CD4-positive, alpha-beta T cell treated with Interleukin-15 for 1 hour (primary cell): ENCODE measurements at regions not wholly inside any gene's neighbourhood (a gene's known extent, or its start where the extent isn't known, plus 50 kb on each side); places are given as distances from the start of the nearest gene placed in this dataset.
"Not testable (repeated sequence)": the region's sequence is repeated elsewhere in the genome, so short reads cannot be mapped to it uniquely, and the experiment has no call there.

Source experiments
- DNase-seq: peaks from one replicate; pipeline ENCODE4 v3.0.0-alpha.2; 2020

GRCh38 chr2:83364264-83364663 lies 1094.8 kb downstream of the SUCLG1 start:
- DNase-seq = no peak

- DNase-seq = not testable (repeated sequence)
These were observed 1095.9 kb downstream of the SUCLG1 start for GRCh38 chr2:83363138-83363537.

- DNase-seq = no peak
These were observed 1099.7 kb downstream of the SUCLG1 start for GRCh38 chr2:83359336-83359735.

GRCh38 chr2:83342860-83343329 lies 1116.2 kb downstream of the SUCLG1 start:
- DNase-seq = no peak

- DNase-seq = no peak
These were observed 1118.7 kb downstream of the SUCLG1 start for GRCh38 chr2:83340424-83340823.

DNA sequence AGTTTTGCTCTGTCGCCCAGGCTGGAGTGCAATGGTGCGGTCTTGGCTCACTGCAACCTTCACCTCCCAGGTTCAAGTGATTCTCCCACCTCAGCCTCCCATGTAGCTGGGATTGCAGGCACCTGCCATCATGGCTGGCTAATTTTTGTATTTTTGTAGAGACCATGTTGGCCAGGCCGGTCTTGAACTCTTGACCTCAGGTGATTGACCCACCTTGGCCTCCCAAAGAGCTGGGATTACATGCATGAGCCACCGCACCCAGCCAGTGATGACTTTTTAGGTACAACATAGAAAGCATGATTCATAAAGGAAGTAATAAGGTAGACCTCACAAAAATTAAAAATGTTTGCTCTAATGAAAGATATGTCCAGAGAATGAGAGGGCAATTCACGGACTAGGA lies 1119.1 kb downstream of the SUCLG1 start:
- not testable (repeated sequence) for DNase-seq

DNA sequence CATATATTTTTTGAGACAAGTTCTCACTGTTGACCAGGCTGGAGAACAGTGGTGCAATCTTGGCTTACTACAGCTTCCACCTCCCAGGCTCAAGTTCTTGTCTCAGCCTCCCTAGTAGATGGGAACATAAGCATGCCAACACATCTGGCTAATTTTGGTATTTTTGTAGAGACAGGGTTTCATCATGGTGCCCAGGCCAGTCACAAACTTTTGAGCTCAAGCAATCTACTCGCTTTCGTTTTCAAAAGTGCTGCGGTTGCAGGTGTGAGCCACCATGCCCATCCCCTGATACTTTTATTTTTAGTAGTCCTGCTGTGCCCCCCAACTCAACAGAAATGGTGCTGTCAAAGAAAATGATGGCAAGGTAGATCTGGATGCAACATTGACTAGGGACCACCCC lies 1127.3 kb downstream of the SUCLG1 start:
- no peak for DNase-seq

GRCh38 chr2:83323038-83323437 lies 1136.0 kb downstream of the SUCLG1 start:
- no peak for DNase-seq

GRCh38 chr2:83320053-83320452 lies 1139.0 kb downstream of the SUCLG1 start:
- no peak for DNase-seq

DNA sequence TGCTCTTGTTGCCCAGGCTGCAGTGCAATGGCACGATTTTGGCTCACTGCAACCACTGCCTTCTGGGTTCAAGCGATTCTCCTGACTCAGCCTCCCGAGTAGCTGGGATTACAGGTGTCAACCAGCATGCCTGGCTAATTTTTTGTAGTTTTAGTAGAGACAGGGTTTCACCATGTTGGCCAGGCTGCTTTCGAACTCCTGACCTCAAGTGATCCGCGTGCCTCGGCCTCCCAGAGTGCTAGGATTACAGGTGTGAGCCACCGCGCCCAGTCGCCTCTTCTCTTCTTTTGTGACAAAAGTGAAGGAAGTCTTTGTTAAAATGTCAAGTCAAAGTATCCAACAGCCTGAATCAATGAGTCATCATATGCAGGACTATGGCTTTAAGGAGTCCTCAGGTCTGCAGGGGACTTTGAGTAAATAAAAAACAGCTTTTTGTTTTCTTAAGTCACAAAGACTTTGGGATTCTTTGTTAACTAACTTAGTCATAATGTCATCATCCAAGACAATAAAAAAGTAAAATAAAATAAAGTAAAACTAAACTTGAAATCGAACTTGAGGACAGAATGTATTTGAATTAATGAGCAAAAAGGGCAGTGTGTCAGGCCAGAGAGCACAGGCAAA lies 1153.2 kb downstream of the SUCLG1 start:
- DNase-seq = no peak

DNA sequence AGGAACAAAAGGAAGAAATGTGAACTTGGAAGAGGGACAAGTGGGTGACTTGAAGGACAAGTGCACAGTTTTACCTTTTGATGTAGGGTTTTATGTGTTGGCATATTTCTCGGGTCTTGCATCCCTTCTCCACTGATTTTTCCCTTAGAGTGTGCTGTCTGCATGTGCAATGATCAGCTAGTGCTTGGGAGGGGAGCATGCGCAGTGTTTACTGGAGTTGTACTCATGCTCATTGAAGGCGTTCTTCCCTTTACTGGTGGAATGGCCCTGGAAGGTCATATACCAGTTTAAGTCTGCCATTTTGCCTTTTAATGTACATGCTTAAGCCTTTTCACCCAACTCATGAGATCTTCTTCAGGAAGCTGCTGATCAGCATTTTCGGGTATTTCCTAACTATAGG lies 1168.0 kb downstream of the SUCLG1 start:
- DNase-seq = no peak

DNA sequence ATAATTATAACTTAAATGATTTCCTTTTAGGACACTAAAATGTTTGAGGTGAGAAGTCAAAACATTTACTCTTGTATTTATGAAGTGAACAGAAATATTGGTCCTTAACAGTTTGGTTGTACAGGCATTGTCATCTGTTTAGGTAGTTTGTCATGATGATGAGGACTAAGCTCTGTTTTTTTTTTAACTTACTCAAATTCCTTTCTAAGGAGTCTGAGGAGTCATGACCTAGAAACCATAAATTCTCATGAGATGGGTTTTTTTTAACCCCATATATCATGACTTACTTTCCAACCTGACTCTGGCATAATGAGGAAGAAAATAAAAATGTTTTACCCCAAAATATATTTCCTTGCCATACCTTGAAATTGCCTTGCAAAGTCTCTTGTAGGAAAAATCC lies 1176.2 kb downstream of the SUCLG1 start:
- no peak for DNase-seq

- DNase-seq = no peak
These were observed 1176.9 kb downstream of the SUCLG1 start for GRCh38 chr2:83282043-83282795.

DNA sequence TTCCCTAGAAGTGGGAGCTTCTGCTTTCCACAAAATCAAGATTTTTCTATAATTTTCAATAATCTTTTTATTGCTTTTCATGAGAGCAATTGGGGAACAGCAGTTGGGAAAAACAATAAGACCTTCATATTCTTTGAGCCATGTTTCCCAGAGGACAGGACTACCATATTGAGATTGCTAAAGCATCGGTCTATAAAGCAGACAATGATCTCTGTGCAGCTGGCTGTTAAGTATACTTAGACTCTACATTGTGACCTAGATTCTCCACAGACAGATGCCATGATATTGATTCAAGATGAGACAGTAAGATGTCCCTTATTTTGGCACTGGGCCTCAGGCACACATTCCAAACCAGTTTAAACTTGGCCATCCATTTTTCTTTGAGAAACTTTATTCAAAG lies 1178.7 kb downstream of the SUCLG1 start:
- no peak for DNase-seq

DNA sequence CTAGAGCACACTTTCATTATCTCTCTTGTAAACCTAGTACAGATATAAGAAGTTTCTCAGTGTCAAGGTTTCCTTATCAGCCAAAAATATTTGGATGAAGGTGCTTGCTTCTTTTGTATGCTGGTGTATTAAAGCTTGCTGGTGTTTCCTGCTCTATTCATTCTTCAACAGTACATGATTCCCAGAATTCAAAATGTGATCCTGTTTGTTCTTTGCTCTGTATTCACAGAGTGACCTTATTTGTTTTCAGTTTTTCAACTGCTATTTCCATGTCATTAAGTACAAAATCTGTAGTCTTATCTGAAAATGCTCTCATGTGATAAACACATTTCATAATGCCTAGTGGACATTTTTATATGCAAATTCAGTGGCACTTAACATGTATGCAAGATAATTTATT lies 1185.8 kb downstream of the SUCLG1 start:
- DNase-seq = no peak

DNA sequence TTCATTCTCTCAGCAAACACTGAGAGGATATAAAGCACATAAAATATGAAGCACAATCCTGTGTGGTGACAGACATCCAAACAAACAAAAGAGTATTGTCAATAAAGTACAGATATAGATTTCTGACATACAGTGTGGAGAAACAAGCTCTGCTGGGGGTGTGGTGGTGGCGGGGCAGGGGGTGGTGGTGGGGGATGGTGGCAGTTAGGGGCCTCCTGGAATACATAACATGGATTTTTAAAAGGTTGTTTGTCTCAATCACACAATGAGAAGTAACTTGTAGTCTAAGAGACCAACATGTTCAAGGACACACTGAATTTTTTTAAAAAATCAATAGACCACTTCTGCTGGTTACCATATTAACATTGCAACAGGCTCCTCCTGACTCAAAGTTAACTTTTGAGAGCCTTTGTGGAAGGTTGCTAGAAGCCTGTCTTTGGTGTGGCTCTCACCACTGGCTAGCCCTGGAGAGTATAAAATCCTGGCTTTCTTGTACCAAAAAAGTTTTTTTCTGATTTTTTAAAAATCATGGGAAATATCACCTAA lies 1197.4 kb downstream of the SUCLG1 start:
- DNase-seq = no peak

- DNase-seq = no peak
These were observed 1205.2 kb downstream of the SUCLG1 start for GRCh38 chr2:83253848-83254247.

DNA sequence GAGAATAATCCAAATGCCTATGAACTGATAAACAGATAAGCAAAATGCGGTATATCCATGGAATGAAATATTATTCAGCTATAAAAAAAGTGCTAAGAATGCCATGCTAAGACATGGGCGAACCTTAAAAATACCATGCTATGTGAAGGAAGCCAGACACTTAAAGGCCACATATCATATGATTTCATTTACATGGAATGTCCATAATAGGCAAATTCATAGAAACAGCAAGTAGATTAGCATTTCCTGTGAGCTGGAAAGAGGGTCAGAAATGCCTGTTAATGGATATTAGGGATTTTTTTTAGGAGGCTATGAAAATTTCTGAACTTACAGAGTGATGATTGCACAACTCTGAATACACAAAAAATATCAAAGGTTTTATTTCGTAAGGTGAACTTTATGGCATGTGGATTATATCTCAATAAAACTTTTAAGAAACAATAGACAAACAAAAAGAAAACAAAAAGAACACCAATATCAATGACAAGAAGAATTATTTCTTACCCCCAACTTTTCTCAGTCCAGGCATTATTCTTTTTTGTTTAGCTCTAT lies 1207.7 kb downstream of the SUCLG1 start:
- no peak for DNase-seq

GRCh38 chr2:83245806-83246537 lies 1213.1 kb downstream of the SUCLG1 start:
- DNase-seq = not testable (repeated sequence)

DNA sequence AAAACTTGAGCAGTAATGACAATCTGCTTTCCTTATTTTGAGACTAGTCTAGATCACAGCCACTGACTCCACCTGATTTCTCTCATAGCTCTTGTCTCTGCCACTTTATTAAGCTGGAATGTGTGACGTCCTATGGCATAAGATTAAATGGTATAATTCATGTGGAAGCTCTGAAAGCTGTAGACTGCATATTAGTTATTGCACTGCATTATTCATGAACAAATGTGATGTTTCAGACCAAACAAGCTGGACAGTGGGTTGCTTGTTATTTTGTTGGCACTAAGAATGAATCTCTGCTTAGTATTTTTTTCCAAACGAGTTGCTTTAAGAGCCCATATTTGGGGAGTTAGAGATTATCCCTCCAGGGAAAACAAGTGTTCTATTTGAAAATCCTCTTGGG lies 1218.5 kb downstream of the SUCLG1 start:
- DNase-seq = no peak

- no peak for DNase-seq
These were observed 1221.0 kb downstream of the SUCLG1 start for GRCh38 chr2:83238111-83238510.

DNA sequence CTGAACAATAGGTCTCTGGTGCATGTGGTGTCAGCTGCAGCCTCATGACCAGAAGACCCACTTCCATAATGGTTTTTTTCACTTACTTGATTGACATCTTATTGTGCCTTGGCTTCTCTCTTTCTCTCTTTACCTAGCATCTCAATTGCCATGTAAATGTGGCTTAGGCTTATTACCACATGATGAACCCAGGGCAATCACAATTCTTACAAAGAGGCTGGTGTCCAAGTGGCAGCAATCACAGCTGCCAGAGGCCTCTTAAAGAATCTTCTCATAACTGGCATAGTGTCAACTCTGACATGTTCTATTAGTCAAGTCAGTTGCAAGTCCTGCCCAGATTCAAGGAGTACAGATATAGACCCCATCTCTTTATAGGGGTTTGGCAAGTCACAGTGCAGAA lies 1224.8 kb downstream of the SUCLG1 start:
- no peak for DNase-seq

GRCh38 chr2:83233781-83234180 lies 1225.3 kb downstream of the SUCLG1 start:
- no peak for DNase-seq
